ENCODE measurements at regions not wholly inside any gene's neighbourhood (a gene's known extent, or its start where the extent isn't known, plus 50 kb on each side); places are given as distances from the start of the nearest gene placed in this dataset.

- no peak for DNase-seq (ENCODE audit: low read depth)
These were observed 1355.5 kb downstream of the MAT2B start for GRCh38 chr5:164860896-164861295.

- no peak for DNase-seq (ENCODE audit: low read depth)
These were observed 1356.2 kb downstream of the MAT2B start for GRCh38 chr5:164861610-164862009.

- DNase-seq (ENCODE audit: low read depth), result no peak
These were observed 1363.3 kb downstream of the MAT2B start for GRCh38 chr5:164868761-164869160.

DNA sequence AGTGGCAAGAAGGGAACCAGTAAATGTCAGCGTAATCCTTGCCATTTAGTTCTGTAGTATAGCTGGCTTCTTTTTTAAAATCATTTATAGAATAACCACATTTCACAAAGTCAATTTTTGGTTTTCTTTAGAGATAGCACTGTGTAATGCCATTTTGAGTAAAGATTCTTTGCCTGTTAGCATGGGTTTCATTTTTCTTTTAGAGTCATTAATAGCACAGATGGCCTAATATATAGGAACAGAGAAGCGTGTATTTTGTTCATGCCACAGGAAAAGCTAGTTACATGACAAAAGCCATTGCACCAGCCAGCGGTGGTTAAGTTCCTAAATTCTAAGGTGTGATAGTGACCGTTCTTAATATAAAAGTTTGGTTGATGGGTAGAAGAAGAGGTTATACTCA is 1363.9 kb downstream of the MAT2B start:
- no peak for DNase-seq (ENCODE audit: low read depth)

- DNase-seq (ENCODE audit: low read depth), result no peak
These were observed 1371.4 kb downstream of the MAT2B start for GRCh38 chr5:164876793-164877192.

DNA sequence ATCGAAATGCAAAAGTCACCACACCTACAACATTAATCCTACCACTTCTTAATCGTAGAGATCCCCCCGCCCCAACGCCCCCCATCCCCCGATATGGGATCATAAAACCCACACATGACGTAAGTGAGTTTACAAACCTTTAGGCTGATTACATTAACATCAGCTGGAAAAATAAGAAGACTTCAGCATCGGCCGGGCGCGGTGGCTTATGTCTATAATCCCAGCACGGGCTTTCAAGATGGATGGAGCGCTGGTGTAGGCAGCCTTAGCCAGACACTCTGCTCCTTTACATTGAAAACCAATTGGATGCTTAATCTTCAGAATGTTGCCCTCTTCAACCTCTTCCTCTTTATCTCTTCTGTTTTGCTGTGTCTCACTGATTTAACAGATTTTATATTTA is 1376.0 kb downstream of the MAT2B start:
- no peak for DNase-seq (ENCODE audit: low read depth)

- DNase-seq (ENCODE audit: low read depth), result no peak
These were observed 1379.8 kb downstream of the MAT2B start for GRCh38 chr5:164885179-164885578.

DNA sequence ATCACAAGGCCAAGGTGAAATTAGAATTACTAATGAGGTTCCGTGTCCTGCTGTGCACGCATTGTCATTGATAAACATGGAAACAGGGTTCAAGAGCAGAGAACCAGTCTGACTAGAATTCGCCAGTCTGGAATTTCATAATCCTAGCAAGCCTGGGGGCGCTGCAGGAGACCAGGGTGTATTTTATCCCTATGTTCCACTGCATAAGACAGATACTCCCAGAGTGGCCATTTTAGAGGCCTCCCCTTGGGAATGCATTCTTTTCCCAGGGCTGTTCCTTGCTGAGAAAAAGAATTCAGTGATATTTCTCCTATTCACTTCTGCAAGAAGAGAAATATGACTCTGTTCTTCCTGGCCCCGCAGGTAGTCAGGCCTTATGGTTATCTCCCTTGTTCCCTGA is 1387.7 kb downstream of the MAT2B start:
- DNase-seq (ENCODE audit: low read depth), result no peak

DNA sequence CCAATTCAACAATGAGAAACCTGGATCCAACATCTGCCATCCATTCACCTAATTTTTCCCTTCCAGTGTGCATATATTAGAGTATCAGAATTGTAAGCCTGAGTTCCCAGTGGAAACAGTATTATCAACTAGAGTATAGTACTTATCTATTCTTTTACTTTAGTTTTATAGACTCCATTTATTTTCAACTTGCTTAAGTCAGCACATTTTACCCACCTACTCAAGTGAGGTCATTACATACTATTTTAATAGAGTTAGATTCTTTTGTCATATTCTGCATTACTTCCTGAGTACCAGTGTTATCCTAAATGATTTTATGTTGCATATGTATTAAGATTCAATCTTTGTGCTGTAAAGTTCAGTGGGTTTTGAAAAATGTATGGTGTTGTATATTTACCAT is 1393.3 kb downstream of the MAT2B start:
- DNase-seq (ENCODE audit: low read depth), result no peak

DNA sequence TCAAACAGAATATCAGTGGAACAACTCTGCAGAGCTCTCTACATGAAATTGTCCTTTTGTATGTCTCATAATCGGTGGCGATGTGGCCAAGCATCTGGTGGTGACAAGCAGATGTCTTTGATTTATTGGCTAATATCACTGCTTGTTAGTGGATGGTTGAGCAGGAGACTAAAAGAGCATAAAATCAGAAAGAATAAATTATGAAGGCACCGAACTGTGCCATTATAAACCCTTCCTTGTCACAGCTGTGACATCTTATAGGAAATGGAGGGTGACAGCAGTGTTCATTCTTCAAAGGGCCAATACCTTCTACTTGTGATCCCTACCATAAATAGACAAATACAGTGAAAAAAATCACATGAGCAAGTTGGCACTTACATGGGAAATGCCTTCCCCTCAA is 1404.3 kb downstream of the MAT2B start:
- DNase-seq (ENCODE audit: low read depth), result no peak

DNA sequence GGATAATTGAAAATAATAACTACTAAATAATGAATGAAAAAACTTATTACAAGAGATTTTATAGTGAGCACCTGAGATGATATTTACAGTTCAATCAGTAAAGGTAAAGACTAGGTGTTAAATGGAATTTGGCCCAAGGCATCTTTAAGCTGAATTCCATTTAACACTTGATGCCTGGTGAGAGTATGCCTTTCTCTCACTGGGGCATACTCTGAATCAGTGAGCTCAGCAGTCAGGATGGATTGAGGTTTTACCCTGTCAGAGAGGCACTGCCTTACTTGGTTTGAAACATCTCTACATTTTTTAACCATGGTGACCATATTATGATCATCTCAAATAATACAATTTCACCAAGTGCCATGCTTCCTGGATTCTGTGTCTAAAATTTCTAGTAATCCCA is 1416.3 kb downstream of the MAT2B start:
- no peak for DNase-seq (ENCODE audit: low read depth)

DNA sequence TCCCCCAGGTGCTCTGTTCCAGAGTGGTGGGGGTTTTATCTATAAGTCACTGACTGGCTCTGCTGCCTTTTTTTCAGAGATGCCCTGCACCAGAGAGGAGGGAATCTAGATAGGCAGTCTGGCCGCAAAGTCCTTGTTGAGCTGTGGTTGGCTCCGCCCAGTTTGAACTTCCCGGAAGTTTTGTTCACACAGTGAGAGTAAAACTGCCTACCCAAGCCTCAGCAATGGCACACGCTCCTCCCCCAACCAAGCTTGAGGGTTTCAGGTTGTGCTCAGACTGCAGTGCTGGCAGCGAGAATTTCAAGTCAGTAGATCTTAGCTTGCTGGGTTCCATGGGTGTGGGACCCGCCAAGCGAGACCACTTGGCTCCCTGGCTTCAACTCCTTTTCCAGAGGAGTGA is 1428.6 kb downstream of the MAT2B start:
- DNase-seq (ENCODE audit: low read depth), result no peak

- DNase-seq (ENCODE audit: low read depth), result no peak
These were observed 1429.1 kb downstream of the MAT2B start for GRCh38 chr5:164934561-164934960.

DNA sequence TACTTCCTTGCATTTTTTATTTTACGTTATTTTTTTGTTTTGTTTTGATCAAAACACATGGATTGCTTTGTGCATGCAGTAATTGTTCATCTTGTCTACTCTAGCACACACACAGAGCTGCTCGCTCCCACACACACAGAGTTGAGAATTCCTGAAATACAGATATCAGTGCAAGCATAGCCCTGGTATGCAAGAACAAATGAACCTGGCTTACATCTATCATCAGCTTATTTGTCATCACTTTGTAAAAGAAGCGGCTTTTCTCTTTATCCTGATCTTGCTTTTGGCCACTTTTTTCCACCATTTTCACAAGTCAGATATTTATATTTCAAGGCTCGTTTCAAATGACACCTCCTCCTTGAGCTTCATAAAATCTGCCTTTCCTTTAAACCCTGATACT is 1435.7 kb downstream of the MAT2B start:
- no peak for DNase-seq (ENCODE audit: low read depth)

- DNase-seq (ENCODE audit: low read depth), result no peak
These were observed 1445.5 kb downstream of the MAT2B start for GRCh38 chr5:164950927-164951326.

DNA sequence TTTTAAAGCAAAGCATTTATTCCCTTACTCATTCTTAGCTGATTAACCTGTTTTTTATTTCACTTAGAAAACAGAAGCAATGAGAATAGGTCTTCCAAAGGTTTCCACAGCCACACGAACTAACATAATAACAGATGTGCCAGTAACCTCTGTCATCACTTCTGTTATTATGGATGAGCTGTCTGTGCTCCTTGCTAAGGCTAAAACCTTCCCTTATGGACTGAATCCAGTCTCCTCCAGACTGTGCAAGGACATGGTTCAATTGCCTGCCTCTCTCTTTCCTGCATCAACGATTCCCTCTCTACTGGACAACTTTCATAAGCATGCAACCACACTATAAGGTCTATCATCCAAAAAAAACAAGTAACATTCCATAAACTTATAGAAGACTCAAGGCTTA is 1446.2 kb downstream of the MAT2B start:
- no peak for DNase-seq (ENCODE audit: low read depth)

DNA sequence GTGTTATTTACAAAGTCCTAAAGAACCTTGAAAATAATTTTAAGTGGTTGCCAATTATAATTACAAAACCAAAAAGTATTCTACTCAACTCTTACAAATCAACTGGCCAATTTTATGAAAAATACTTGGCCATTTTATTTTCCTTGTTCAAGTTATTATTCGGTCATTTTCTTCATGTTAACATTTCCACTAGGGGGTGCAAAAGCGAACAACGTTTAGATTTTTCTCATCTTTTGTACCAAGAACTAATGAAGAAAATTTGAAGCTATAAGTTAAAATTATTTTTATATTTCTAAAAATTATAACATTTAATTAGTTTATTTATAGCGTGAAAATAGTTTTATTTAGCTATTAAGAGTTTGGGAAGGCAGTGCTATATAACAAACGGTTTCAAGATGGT is 1453.3 kb downstream of the MAT2B start:
- DNase-seq (ENCODE audit: low read depth), result no peak

GRCh38 chr5:164959761-164960160 is 1454.3 kb downstream of the MAT2B start:
- no peak for DNase-seq (ENCODE audit: low read depth)

- no peak for DNase-seq (ENCODE audit: low read depth)
These were observed 1457.0 kb downstream of the MAT2B start for GRCh38 chr5:164962329-164962961.

DNA sequence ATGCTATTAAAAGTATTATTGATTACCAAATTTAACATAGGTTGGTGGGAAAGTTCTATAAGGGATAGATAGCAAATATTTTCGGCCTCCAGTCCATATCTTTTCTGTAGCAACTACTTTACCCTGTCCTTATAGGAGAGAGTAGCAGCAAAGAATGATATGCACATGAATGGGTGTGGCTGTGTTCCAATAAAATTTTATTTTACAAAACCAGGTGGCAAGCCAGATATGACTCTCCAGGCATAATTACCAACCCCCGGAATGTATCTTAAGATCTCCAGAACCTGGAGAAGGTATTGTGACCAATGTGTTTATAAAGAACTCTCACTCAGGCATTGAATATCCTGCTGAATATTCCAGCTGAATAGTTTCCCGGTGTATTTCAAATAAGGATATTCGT is 1461.2 kb downstream of the MAT2B start:
- no peak for DNase-seq (ENCODE audit: low read depth)

GRCh38 chr5:164967354-164967753 is 1461.9 kb downstream of the MAT2B start:
- no peak for DNase-seq (ENCODE audit: low read depth)

DNA sequence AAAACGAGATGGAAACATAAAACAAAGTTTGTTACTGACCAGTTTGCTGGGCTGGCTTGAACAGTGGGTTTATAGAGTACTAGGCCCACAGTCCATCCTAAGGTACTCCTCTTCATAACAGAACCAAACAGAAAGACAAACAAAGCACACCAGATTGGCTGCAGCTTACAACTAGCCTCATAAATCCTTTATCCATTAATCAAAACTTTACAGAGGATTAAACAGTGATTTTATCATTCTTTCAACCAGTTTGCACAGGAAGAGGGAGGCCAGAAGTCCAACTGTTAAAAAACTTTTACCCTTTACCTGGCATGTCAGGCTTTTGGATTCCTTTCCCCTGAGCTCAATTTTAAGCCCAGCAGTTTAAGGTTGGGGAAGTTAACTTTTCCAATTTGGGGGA is 1467.6 kb downstream of the MAT2B start:
- DNase-seq (ENCODE audit: low read depth), result no peak

- DNase-seq (ENCODE audit: low read depth), result no peak
These were observed 1470.6 kb downstream of the MAT2B start for GRCh38 chr5:164975986-164976385.

GRCh38 chr5:164980480-164980879 is 1475.1 kb downstream of the MAT2B start:
- no peak for DNase-seq (ENCODE audit: low read depth)

DNA sequence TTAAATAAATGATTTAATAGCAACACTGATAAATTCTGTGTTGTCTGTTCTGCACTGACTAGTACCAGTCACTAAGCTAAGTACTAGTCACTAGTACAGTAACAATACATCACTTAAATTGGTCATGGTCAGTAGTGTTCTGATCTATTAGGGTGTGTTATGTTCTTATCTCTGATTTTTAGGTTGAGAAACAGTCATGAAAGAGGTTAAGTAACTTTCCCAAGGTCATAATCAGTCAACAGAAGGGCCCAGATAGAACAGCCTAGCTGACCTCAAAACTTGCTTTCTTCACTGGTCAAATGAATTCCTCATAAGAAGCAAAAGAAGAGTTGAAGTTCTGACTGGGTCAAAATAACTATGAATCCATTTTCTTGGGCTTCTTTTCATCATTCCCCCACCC is 1492.7 kb downstream of the MAT2B start:
- DNase-seq (ENCODE audit: low read depth), result no peak

Measured in fibroblast of gingiva (primary cell).